ENCODE measurements at regions not wholly inside any gene's neighbourhood (a gene's known extent, or its start where the extent isn't known, plus 50 kb on each side); places are given as distances from the start of the nearest gene placed in this dataset.

GRCh38 chr3:146894406-146894805 is 289.3 kb upstream of the PLSCR5 start:
- Histone ChIP-seq H2BK5ac (ENCODE audit: low read length) (no peak overlapping the region), H4K8ac (ENCODE audit: low read depth, low read length) (no peak overlapping the region), H3K27ac (replicated peaks; ENCODE audit: low read length) (no peak overlapping the region), H3K36me3 (replicated peaks in 1 of 2; ENCODE audit: control insufficient read depth in 2 of 2, insufficient read depth in 2 of 2, low read length in 2 of 2) (no peaks in the 10 kb centered on the region), H3K4me3 (ENCODE audit: low read length in 2 of 2) (no peak overlapping the region), H3K23ac (ENCODE audit: low read depth, low read length, poor library complexity) (no peak overlapping the region), H2BK120ac (ENCODE audit: low read depth, low read length) (no peak overlapping the region), H2AK5ac (ENCODE audit: low read depth, low read length) (no peak overlapping the region), H4K91ac (ENCODE audit: low read depth, low read length, poor library complexity) (no peak overlapping the region), H3K27me3 (ENCODE audit: control insufficient read depth in 3 of 3, insufficient read depth in 3 of 3, low read depth in 1 of 3, low read length in 3 of 3) (no peaks in the 10 kb centered on the region), H3K4me1 (ENCODE audit: control insufficient read depth in 2 of 2, insufficient read depth in 1 of 2, low read depth in 1 of 2, low read length in 2 of 2) (no peaks in the 10 kb centered on the region), H2BK12ac (ENCODE audit: low read length) (no peak overlapping the region), H2AFZ (ENCODE audit: low read length) (no peak overlapping the region), H3K9me3 (replicated peaks in 1 of 2; ENCODE audit: control insufficient read depth in 2 of 2, insufficient read depth in 1 of 2, low read depth in 1 of 2, low read length in 2 of 2) (peaks cover 0 to 3% of the 10 kb centered on the region in 2 donors), H3K4ac (ENCODE audit: low read length) (no peak overlapping the region), H3K18ac (ENCODE audit: low read length) (no peak overlapping the region), H3K14ac (ENCODE audit: low read length) (no peak overlapping the region), H3K9ac (ENCODE audit: low read depth, low read length, poor library complexity) (no peak overlapping the region), H3K4me2 (ENCODE audit: insufficient read depth, low read length, poor library complexity, severe bottlenecking) (no peak overlapping the region), H2BK15ac (ENCODE audit: low read length) (no peak overlapping the region), H3K79me1 (ENCODE audit: low read depth, low read length) (no peaks in the 10 kb centered on the region)
- no peak for DNase-seq (ENCODE audit: low spot score)
- WGBS, 2 donors (ENCODE audit: extremely low coverage in 2 of 2, insufficient read length in 2 of 2, insufficient replicate concordance in 1 of 2): no CpG with 5 or more reads among the region's 1 CpG

DNA sequence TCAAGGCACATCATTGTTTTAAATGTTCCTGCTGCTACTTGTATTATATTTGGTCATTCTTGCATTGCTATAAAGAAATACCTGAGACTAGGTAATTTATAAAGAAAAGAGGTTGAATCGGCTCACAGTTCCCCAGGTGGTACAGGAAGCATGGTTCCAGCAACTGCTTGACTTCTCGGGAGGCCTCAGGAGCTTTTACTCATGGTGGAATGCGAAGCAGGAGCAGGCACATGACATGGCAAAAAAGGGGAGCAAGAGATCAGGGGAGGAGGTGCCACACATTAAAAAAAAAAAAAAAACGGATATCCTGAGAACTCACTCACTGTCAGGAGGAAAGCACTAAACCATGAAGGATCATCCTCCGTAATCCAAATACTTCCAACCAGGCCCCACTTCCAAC is 286.9 kb upstream of the PLSCR5 start:
- H3K36me3 ChIP-seq (replicated peaks in 1 of 2; ENCODE audit: control insufficient read depth in 2 of 2, insufficient read depth in 2 of 2, low read length in 2 of 2): no peaks in the 10 kb centered on the region
- H3K4ac ChIP-seq (ENCODE audit: low read length): no peak overlapping the region
- H2AK5ac ChIP-seq (ENCODE audit: low read depth, low read length): no peak overlapping the region

DNA sequence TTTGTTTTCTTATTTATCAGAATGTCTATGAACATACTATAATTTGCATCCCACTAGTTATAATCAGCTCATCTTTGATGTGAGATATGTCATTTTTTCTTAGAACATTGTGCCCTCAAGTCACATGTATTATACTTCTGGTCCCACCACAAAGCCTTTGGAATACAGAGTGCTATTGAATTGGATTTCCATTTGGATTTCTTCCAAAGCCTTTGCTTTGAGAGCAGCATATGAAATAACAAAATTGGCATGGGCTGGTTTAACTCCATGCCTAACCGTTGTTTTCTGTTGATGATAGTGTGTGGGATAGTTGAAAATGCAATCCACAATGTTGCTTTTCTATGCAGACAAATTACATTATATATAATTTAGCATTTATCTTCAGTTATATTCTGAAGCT is 284.5 kb upstream of the PLSCR5 start:
- no peak overlapping the region for H3K27ac ChIP-seq (replicated peaks; ENCODE audit: low read length)
- H3K9me3 ChIP-seq (replicated peaks in 1 of 2; ENCODE audit: control insufficient read depth in 2 of 2, insufficient read depth in 1 of 2, low read depth in 1 of 2, low read length in 2 of 2): no peaks in the 10 kb centered on the region
- H3K36me3 ChIP-seq (replicated peaks in 1 of 2; ENCODE audit: control insufficient read depth in 2 of 2, insufficient read depth in 2 of 2, low read length in 2 of 2): no peaks in the 10 kb centered on the region
- no peak overlapping the region for H3K4me3 ChIP-seq (ENCODE audit: low read length in 2 of 2)
- H2BK15ac ChIP-seq (ENCODE audit: low read length): no peak overlapping the region
- H2BK5ac ChIP-seq (ENCODE audit: low read length): no peak overlapping the region
- no peak overlapping the region for H3K4ac ChIP-seq (ENCODE audit: low read length)
- H3K14ac ChIP-seq (ENCODE audit: low read length): no peak overlapping the region
- no peak overlapping the region for H2AFZ ChIP-seq (ENCODE audit: low read length)
- H3K4me1 ChIP-seq (ENCODE audit: control insufficient read depth in 2 of 2, insufficient read depth in 1 of 2, low read depth in 1 of 2, low read length in 2 of 2): no peaks in the 10 kb centered on the region
- no peaks in the 10 kb centered on the region for H3K27me3 ChIP-seq (ENCODE audit: control insufficient read depth in 3 of 3, insufficient read depth in 3 of 3, low read depth in 1 of 3, low read length in 3 of 3)
- no peaks in the 10 kb centered on the region for H3K79me1 ChIP-seq (ENCODE audit: low read depth, low read length)
- no peak overlapping the region for H3K18ac ChIP-seq (ENCODE audit: low read length)
- no peak overlapping the region for H2AK5ac ChIP-seq (ENCODE audit: low read depth, low read length)
- H4K91ac ChIP-seq (ENCODE audit: low read depth, low read length, poor library complexity): no peak overlapping the region
- no peak overlapping the region for H3K23ac ChIP-seq (ENCODE audit: low read depth, low read length, poor library complexity)
- no CpG with 5 or more reads among the region's 1 CpG for WGBS, 2 donors (ENCODE audit: extremely low coverage in 2 of 2, insufficient read length in 2 of 2, insufficient replicate concordance in 1 of 2)
- H4K8ac ChIP-seq (ENCODE audit: low read depth, low read length): no peak overlapping the region
- no peak overlapping the region for H2BK12ac ChIP-seq (ENCODE audit: low read length)
- H3K4me2 ChIP-seq (ENCODE audit: insufficient read depth, low read length, poor library complexity, severe bottlenecking): no peak overlapping the region
- no peak overlapping the region for H2BK120ac ChIP-seq (ENCODE audit: low read depth, low read length)
- H3K9ac ChIP-seq (ENCODE audit: low read depth, low read length, poor library complexity): no peak overlapping the region
- no peak for DNase-seq (ENCODE audit: low spot score)

More for the DNA sequence above, 286.9 kb upstream of the PLSCR5 start:
- DNase-seq (ENCODE audit: low spot score): no peak
- Histone ChIP-seq H2BK120ac (ENCODE audit: low read depth, low read length) (no peak overlapping the region), H3K4me1 (ENCODE audit: control insufficient read depth in 2 of 2, insufficient read depth in 1 of 2, low read depth in 1 of 2, low read length in 2 of 2) (no peaks in the 10 kb centered on the region), H3K23ac (ENCODE audit: low read depth, low read length, poor library complexity) (no peak overlapping the region), H4K91ac (ENCODE audit: low read depth, low read length, poor library complexity) (no peak overlapping the region), H2BK5ac (ENCODE audit: low read length) (no peak overlapping the region), H2BK12ac (ENCODE audit: low read length) (no peak overlapping the region), H2BK15ac (ENCODE audit: low read length) (no peak overlapping the region), H3K9me3 (replicated peaks in 1 of 2; ENCODE audit: control insufficient read depth in 2 of 2, insufficient read depth in 1 of 2, low read depth in 1 of 2, low read length in 2 of 2) (no peaks in the 10 kb centered on the region), H2AFZ (ENCODE audit: low read length) (no peak overlapping the region), H3K27me3 (ENCODE audit: control insufficient read depth in 3 of 3, insufficient read depth in 3 of 3, low read depth in 1 of 3, low read length in 3 of 3) (no peaks in the 10 kb centered on the region), H3K27ac (replicated peaks; ENCODE audit: low read length) (no peak overlapping the region), H3K4me3 (ENCODE audit: low read length in 2 of 2) (no peak overlapping the region), H3K18ac (ENCODE audit: low read length) (no peak overlapping the region), H3K79me1 (ENCODE audit: low read depth, low read length) (no peaks in the 10 kb centered on the region), H3K9ac (ENCODE audit: low read depth, low read length, poor library complexity) (no peak overlapping the region), H3K4me2 (ENCODE audit: insufficient read depth, low read length, poor library complexity, severe bottlenecking) (no peak overlapping the region), H3K14ac (ENCODE audit: low read length) (no peak overlapping the region), H4K8ac (ENCODE audit: low read depth, low read length) (no peak overlapping the region)
- no CpG with 5 or more reads among the region's 5 CpGs for WGBS, 2 donors (ENCODE audit: extremely low coverage in 2 of 2, insufficient read length in 2 of 2, insufficient replicate concordance in 1 of 2)

GRCh38 chr3:146888176-146888575 is 283.0 kb upstream of the PLSCR5 start:
- Histone ChIP-seq H2BK120ac (ENCODE audit: low read depth, low read length) (no peak overlapping the region), H3K79me1 (ENCODE audit: low read depth, low read length) (no peaks in the 10 kb centered on the region), H4K8ac (ENCODE audit: low read depth, low read length) (no peak overlapping the region), H3K4me1 (ENCODE audit: control insufficient read depth in 2 of 2, insufficient read depth in 1 of 2, low read depth in 1 of 2, low read length in 2 of 2) (no peaks in the 10 kb centered on the region), H3K4me2 (ENCODE audit: insufficient read depth, low read length, poor library complexity, severe bottlenecking) (no peak overlapping the region), H2BK12ac (ENCODE audit: low read length) (no peak overlapping the region), H2BK5ac (ENCODE audit: low read length) (no peak overlapping the region), H4K91ac (ENCODE audit: low read depth, low read length, poor library complexity) (no peak overlapping the region), H3K9ac (ENCODE audit: low read depth, low read length, poor library complexity) (no peak overlapping the region), H3K18ac (ENCODE audit: low read length) (no peak overlapping the region), H2AK5ac (ENCODE audit: low read depth, low read length) (no peak overlapping the region), H2BK15ac (ENCODE audit: low read length) (no peak overlapping the region), H2AFZ (ENCODE audit: low read length) (peak overlapping the region; percentile 13), H3K36me3 (replicated peaks in 1 of 2; ENCODE audit: control insufficient read depth in 2 of 2, insufficient read depth in 2 of 2, low read length in 2 of 2) (no peaks in the 10 kb centered on the region), H3K27me3 (ENCODE audit: control insufficient read depth in 3 of 3, insufficient read depth in 3 of 3, low read depth in 1 of 3, low read length in 3 of 3) (no peaks in the 10 kb centered on the region), H3K23ac (ENCODE audit: low read depth, low read length, poor library complexity) (no peak overlapping the region), H3K27ac (replicated peaks; ENCODE audit: low read length) (no peak overlapping the region), H3K4me3 (ENCODE audit: low read length in 2 of 2) (no peak overlapping the region), H3K9me3 (replicated peaks in 1 of 2; ENCODE audit: control insufficient read depth in 2 of 2, insufficient read depth in 1 of 2, low read depth in 1 of 2, low read length in 2 of 2) (no peaks in the 10 kb centered on the region), H3K4ac (ENCODE audit: low read length) (no peak overlapping the region), H3K14ac (ENCODE audit: low read length) (no peak overlapping the region)
- WGBS, 2 donors (ENCODE audit: extremely low coverage in 2 of 2, insufficient read length in 2 of 2, insufficient replicate concordance in 1 of 2): no CpG with 5 or more reads among the region's 4 CpGs
- no peak for DNase-seq (ENCODE audit: low spot score)
